HepG2 (cell line): ENCODE measurements at regions not wholly inside any gene's neighbourhood (a gene's known extent, or its start where the extent isn't known, plus 50 kb on each side); places are given as distances from the start of the nearest gene placed in this dataset.

Experiments
- ATAC-seq: fragments of 200-7000 bp; cut with Tn5 transposase; 3 replicates; pipeline ENCODE4 v1.9.1; 2020; ENCODE audit warnings: mild to moderate bottlenecking, moderate library complexity
- BruUV-seq: library from RNA; stranded (reverse); fragments of 400-500 nt; replicated peaks from 2 replicates; lab custom pipeline; 2021; lab: Mats Ljungman, UMichigan
- CTCF ChIA-PET: fragments of 300-600 bp; formaldehyde crosslinking; extraction: SDS; loops from one replicate; lab custom pipeline; 2021; ENCODE audit warnings: low total read pairs, inconsistent platforms, low intra/inter-chr PET ratio; lab: Yijun Ruan, JAX
- POLR2A ChIA-PET: fragments of 350-600 bp; sonication (Branson Sonifier 250); formaldehyde crosslinking; loops from one replicate; lab custom pipeline; 2020; ENCODE audit warnings: antibody characterized with exemption, inconsistent platforms; lab: Yijun Ruan, JAX
- DNase-seq: peaks from one replicate; pipeline ENCODE4 v3.0.0-alpha.2; 2015; ENCODE audit warnings: low spot score
- FAIRE-seq: peaks from 3 replicates; lab custom pipeline; 2011; peaks lifted over from hg19 to GRCh38; lab: Jason Lieb, UNC
- H2AFZ ChIP-seq: one replicate; pipeline ENCODE4 v1.6.1; 2011; ENCODE audit warnings: low read length, inconsistent platforms
- H3K27ac ChIP-seq: fragments of 300-600 bp; 3 replicates; pipeline ENCODE4 v1.8.0; 2011; ENCODE audit warnings: mixed run types, mild to moderate bottlenecking, mixed read lengths, low read length, inconsistent platforms; ENCODE audit not compliant: insufficient read depth; ENCODE audit errors: extremely low read length
- H3K27me3 ChIP-seq, 2 experiments: fragments of 200-600 bp in 1 of 2; 2 replicates in 1 of 2; 3 replicates in 1 of 2; pipeline versions ENCODE4 v1.6.0 to v1.8.0; 2011; ENCODE audit warnings: low read length in 2 of 2, mild to moderate bottlenecking in 2 of 2, moderate library complexity in 2 of 2, inconsistent platforms in 1 of 2; ENCODE audit not compliant: insufficient read depth in 2 of 2, control insufficient read depth in 1 of 2
- H3K36me3 ChIP-seq, 2 experiments: fragments of 200-600 bp in 1 of 2; replicated peaks in 1 of 2; 2 replicates in 1 of 2; 3 replicates in 1 of 2; pipeline versions ENCODE4 v1.5.1 to v1.8.0; 2011; ENCODE audit warnings: low read length in 2 of 2, inconsistent platforms in 1 of 2; ENCODE audit not compliant: insufficient read depth in 2 of 2, control insufficient read depth in 1 of 2
- H3K4me1 ChIP-seq: 2 replicates; pipeline ENCODE4 v1.5.1; 2012; ENCODE audit warnings: low read length, inconsistent platforms; ENCODE audit not compliant: insufficient read depth
- H3K4me2 ChIP-seq: 2 replicates; pipeline ENCODE4 v1.6.0; 2011; ENCODE audit warnings: low read depth, low read length, inconsistent platforms
- H3K4me3 ChIP-seq, 3 experiments: fragments of 200-600 bp in 1 of 3; sonication (generic), shearing (Covaris generic) in 1 of 3; replicated peaks in 1 of 3; 2 replicates each; pipeline ENCODE4 v1.5.1; 2011 to 2016; ENCODE audit warnings: low read length in 3 of 3, inconsistent platforms in 2 of 3, low read depth in 2 of 3, mild to moderate bottlenecking in 2 of 3, control low read depth in 1 of 3, mixed read lengths in 1 of 3; ENCODE audit not compliant: insufficient read depth in 1 of 3
- H3K79me2 ChIP-seq: one replicate; pipeline ENCODE4 v1.6.1; 2011; ENCODE audit warnings: low read length, inconsistent platforms; ENCODE audit not compliant: insufficient read depth
- H3K9ac ChIP-seq: 2 replicates; pipeline ENCODE4 v1.6.0; 2011; ENCODE audit warnings: mild to moderate bottlenecking, low read depth, low read length, inconsistent platforms; ENCODE audit not compliant: insufficient read depth
- H3K9me3 ChIP-seq: 2 replicates; pipeline ENCODE4 v1.5.1; 2012; ENCODE audit warnings: mild to moderate bottlenecking, low read length
- H4K20me1 ChIP-seq: 2 replicates; pipeline ENCODE4 v1.6.0; 2011; ENCODE audit warnings: inconsistent platforms, mild to moderate bottlenecking, low read length, moderate library complexity; ENCODE audit not compliant: insufficient read depth
- ELF4 ChIP-seq: sonication (generic); formaldehyde crosslinking; IDR thresholded peaks from 2 replicates; pipeline ENCODE4 v1.5.0; 2020; ENCODE audit warnings: missing genetic modification reagents, mild to moderate bottlenecking, moderate library complexity, borderline replicate concordance
- EZH2 ChIP-seq: conservative IDR thresholded peaks from 2 replicates; pipeline ENCODE4 v1.6.1; 2012; ENCODE audit warnings: mild to moderate bottlenecking, low read depth, low read length, moderate library complexity
- HOXA9 ChIP-seq: sonication (generic); formaldehyde crosslinking; IDR thresholded peaks from 2 replicates; pipeline ENCODE4 v1.8.1; 2022; ENCODE audit warnings: missing genetic modification reagents, mild to moderate bottlenecking, moderate library complexity, borderline replicate concordance
- MYC ChIP-seq: sonication (generic); formaldehyde crosslinking; IDR thresholded peaks from 2 replicates; pipeline ENCODE4 v1.9.0; 2021; ENCODE audit warnings: missing genetic modification reagents, borderline replicate concordance
- NFYB ChIP-seq: sonication (generic); formaldehyde crosslinking; IDR thresholded peaks from 2 replicates; pipeline ENCODE4 v1.4.0; 2020; ENCODE audit warnings: missing genetic modification reagents
- NKX3-1 ChIP-seq: sonication (generic); formaldehyde crosslinking; IDR thresholded peaks from 2 replicates; pipeline ENCODE4 v1.5.0; 2020; ENCODE audit warnings: missing genetic modification reagents
- SCMH1 ChIP-seq: sonication (generic); formaldehyde crosslinking; IDR thresholded peaks from 2 replicates; pipeline ENCODE4 v1.9.0; 2021; ENCODE audit warnings: missing genetic modification reagents, mild to moderate bottlenecking, borderline replicate concordance
- TCF12 ChIP-seq, 2 experiments: fragments of 450-650 bp in 1 of 2; sonication (generic) in 1 of 2; formaldehyde crosslinking in 1 of 2; IDR thresholded peaks; 2 replicates each; pipeline versions ENCODE4 v1.6.1 to v1.8.0; 2017 to 2022; ENCODE audit warnings: antibody characterized with exemption in 1 of 2, mild to moderate bottlenecking in 1 of 2, missing genetic modification reagents in 1 of 2, moderate library complexity in 1 of 2
- THAP11 ChIP-seq: IDR thresholded peaks from 2 replicates; pipeline ENCODE4 v1.6.1; 2016; ENCODE audit warnings: missing biosample characterization, missing genetic modification reagents
- ZNF12 ChIP-seq: sonication (generic); formaldehyde crosslinking; IDR thresholded peaks from 2 replicates; pipeline ENCODE4 v1.5.0; 2020; ENCODE audit warnings: missing genetic modification reagents
- ZNF460 ChIP-seq: sonication (generic); formaldehyde crosslinking; IDR thresholded peaks from 2 replicates; pipeline ENCODE4 v1.5.1; 2020; ENCODE audit warnings: missing genetic modification reagents, mild to moderate bottlenecking, borderline replicate concordance
- ZNF766 ChIP-seq: sonication (generic); formaldehyde crosslinking; IDR thresholded peaks from 2 replicates; pipeline ENCODE4 v1.5.0; 2020; ENCODE audit warnings: missing genetic modification reagents, borderline replicate concordance
- ZNF772 ChIP-seq: sonication (generic); formaldehyde crosslinking; IDR thresholded peaks from 2 replicates; pipeline ENCODE4 v1.5.0; 2020; ENCODE audit warnings: mild to moderate bottlenecking, missing genetic modification reagents
- ZNF839 ChIP-seq: sonication (generic); formaldehyde crosslinking; IDR thresholded peaks from 2 replicates; pipeline ENCODE4 v1.4.0; 2020; ENCODE audit warnings: missing genetic modification reagents, mild to moderate bottlenecking, borderline replicate concordance
- ZNF841 ChIP-seq: sonication (generic); formaldehyde crosslinking; IDR thresholded peaks from 2 replicates; pipeline ENCODE4 v1.8.1; 2023; ENCODE audit warnings: missing genetic modification reagents, borderline replicate concordance
- WGBS: methylation state at CpG from one replicate; pipeline ENCODE4 v1.1.6; 2017; ENCODE audit warnings: low lambda C conversion rate; 5-methylcytosine and 5-hydroxymethylcytosine counted together
- in situ Hi-C: cut with HindIII; loops from 2 replicates; pipeline ENCODE4 v1.10.0; 2017; ENCODE audit warnings: low pct_unique_long_range_greater_than_20kb; ENCODE audit not compliant: extremely low pct_ligation_motif_present
- intact Hi-C: fragments of 100-400 bp; cut with micrococcal nuclease; formaldehyde crosslinking; loops from one replicate; pipeline ENCODE4 v1.10.0; 2022; ENCODE audit not compliant: unreplicated experiment
- TF ChIP-seq, protein P1 (sequence below): sonication (generic); formaldehyde crosslinking; IDR thresholded peaks from 2 replicates; pipeline ENCODE4 v1.5.0; 2020; ENCODE audit warnings: missing genetic modification reagents

DNA sequence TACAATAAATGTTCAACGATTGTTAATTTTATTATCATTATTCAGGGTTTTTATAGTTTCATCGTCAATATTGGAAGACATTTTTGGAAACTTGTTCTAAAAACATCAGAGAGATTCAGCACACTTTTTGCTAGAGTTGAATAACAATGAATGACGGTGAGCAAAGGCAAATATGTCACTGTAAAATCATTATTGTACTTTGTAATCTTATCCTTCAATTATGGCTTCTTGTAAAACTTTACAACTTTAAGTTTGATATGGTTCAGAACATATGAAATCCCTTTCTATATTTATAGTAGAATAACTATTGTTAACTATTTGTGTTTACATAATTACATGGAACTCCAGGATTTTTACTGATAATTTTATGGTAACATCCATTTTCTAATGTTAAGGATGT, 167.8 kb upstream of the SEMA3A start:
- ATAC-seq (no peak), FAIRE-seq (no peak), DNase-seq (no peak)
- H3K79me2 ChIP-seq = no peaks in the 10 kb centered on the region
- WGBS = 0% methylated on average over 3 of the region's 3 CpGs
- H3K9ac ChIP-seq = no peak overlapping the region
- no peak overlapping the region for H2AFZ ChIP-seq
- POLR2A ChIA-PET = no interaction called here
- no peaks in the 10 kb centered on the region for H4K20me1 ChIP-seq
- no peaks in the 10 kb centered on the region for H3K27me3 ChIP-seq
- H3K27ac ChIP-seq = no peak overlapping the region
- H3K4me3 ChIP-seq = no peak overlapping the region
- in situ Hi-C loops (no loop called here), intact Hi-C loops (no loop called here)
- BruUV-seq = no TSS peak
- H3K36me3 ChIP-seq = no peaks in the 10 kb centered on the region
- H3K4me1 ChIP-seq = no peaks in the 10 kb centered on the region
- TF ChIP-seq ZNF839 (no peak), MYC (no peak), THAP11 (no peak), ZNF772 (no peak), NFYB (CRISPR knock-in tag) (no peak), NKX3-1 (CRISPR knock-in tag) (no peak), TCF12 (IDR thresholded peaks at IDR 0.05) (no peak), TCF12 (CRISPR knock-in tag; IDR thresholded peaks at IDR 0.05) (no peak), ELF4 (no peak), ZNF766 (CRISPR knock-in tag) (no peak), HOXA9 (no peak), SCMH1 (CRISPR knock-in tag) (no peak), ZNF460 (CRISPR knock-in tag) (no peak), EZH2 (no peak), ZNF841 (CRISPR knock-in tag) (no peak), ZNF12 (CRISPR knock-in tag) (no peak)
- TF ChIP-seq, protein P1, sequence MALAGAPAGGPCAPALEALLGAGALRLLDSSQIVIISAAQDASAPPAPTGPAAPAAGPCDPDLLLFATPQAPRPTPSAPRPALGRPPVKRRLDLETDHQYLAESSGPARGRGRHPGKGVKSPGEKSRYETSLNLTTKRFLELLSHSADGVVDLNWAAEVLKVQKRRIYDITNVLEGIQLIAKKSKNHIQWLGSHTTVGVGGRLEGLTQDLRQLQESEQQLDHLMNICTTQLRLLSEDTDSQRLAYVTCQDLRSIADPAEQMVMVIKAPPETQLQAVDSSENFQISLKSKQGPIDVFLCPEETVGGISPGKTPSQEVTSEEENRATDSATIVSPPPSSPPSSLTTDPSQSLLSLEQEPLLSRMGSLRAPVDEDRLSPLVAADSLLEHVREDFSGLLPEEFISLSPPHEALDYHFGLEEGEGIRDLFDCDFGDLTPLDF (CRISPR knock-in tag) = no peak
- no peaks in the 10 kb centered on the region for H3K9me3 ChIP-seq
- CTCF ChIA-PET = no interaction called here
- H3K4me2 ChIP-seq = no peak overlapping the region
